OCI-M1 (cell line): ENCODE measurements at regions not wholly inside any gene's neighbourhood (a gene's known extent, or its start where the extent isn't known, plus 50 kb on each side); places are given as distances from the start of the nearest gene placed in this dataset.
"Not testable (repeated sequence)": the region's sequence is repeated elsewhere in the genome, so short reads cannot be mapped to it uniquely, and the experiment has no call there.

Experiments
- DNase-seq: peaks from one replicate; lab custom pipeline; 2025; lab: John Stamatoyannopoulos, UW

- no peak for DNase-seq
Measured at GRCh38 chr2:150136401-150136800, 351.1 kb downstream of the RND3 start.

- DNase-seq, result no peak
Measured at GRCh38 chr2:150135223-150135883, 352.1 kb downstream of the RND3 start.

GRCh38 chr2:150134223-150134857 is 353.1 kb downstream of the RND3 start:
- DNase-seq, result no peak

GRCh38 chr2:150133623-150134022 is 353.8 kb downstream of the RND3 start:
- peak; percentile 43 for DNase-seq

GRCh38 chr2:150129921-150130575 is 357.4 kb downstream of the RND3 start:
- DNase-seq, result no peak

GRCh38 chr2:150127995-150128394 is 359.5 kb downstream of the RND3 start:
- DNase-seq, result no peak

- no peak for DNase-seq
Measured at GRCh38 chr2:150127346-150127990, 360.0 kb downstream of the RND3 start.

- DNase-seq, result no peak
Measured at GRCh38 chr2:150126839-150127238, 360.6 kb downstream of the RND3 start.

- no peak for DNase-seq
Measured at GRCh38 chr2:150126143-150126740, 361.2 kb downstream of the RND3 start.

GRCh38 chr2:150125708-150126107 is 361.8 kb downstream of the RND3 start:
- DNase-seq, result peak; percentile 73

- no peak for DNase-seq
Measured at GRCh38 chr2:150125188-150125587, 362.3 kb downstream of the RND3 start.

- no peak for DNase-seq
Measured at GRCh38 chr2:150124739-150125138, 362.7 kb downstream of the RND3 start.

- DNase-seq, result no peak
Measured at GRCh38 chr2:150122871-150123613, 364.4 kb downstream of the RND3 start.

GRCh38 chr2:150122156-150122555 is 365.3 kb downstream of the RND3 start:
- no peak for DNase-seq

GRCh38 chr2:150120326-150120955 is 367.0 kb downstream of the RND3 start:
- no peak for DNase-seq

GRCh38 chr2:150119819-150120218 is 367.6 kb downstream of the RND3 start:
- DNase-seq, result no peak

- not testable (repeated sequence) for DNase-seq
Measured at GRCh38 chr2:150114089-150114488, 373.4 kb downstream of the RND3 start.

- DNase-seq, result no peak
Measured at GRCh38 chr2:150110548-150110947, 376.9 kb downstream of the RND3 start.

- peak; percentile 5 for DNase-seq
Measured at GRCh38 chr2:150109912-150110311, 377.6 kb downstream of the RND3 start.

GRCh38 chr2:150109028-150109427 is 378.4 kb downstream of the RND3 start:
- peak; percentile 14 for DNase-seq

GRCh38 chr2:150107816-150108215 is 379.7 kb downstream of the RND3 start:
- DNase-seq, result no peak
